AG09319 (cell line): ENCODE measurements at regions not wholly inside any gene's neighbourhood (a gene's known extent, or its start where the extent isn't known, plus 50 kb on each side); places are given as distances from the start of the nearest gene placed in this dataset.

Source experiments
- DNase-seq: peaks from one replicate; pipeline ENCODE4 v3.0.0-alpha.2; 2010; ENCODE audit warnings: low read depth; ENCODE audit errors: extremely low read depth
- TF ChIP-seq, protein P1 (sequence below): IDR thresholded peaks from 2 replicates; pipeline ENCODE4 v1.5.1; 2011; ENCODE audit warnings: low read depth, mild to moderate bottlenecking, inconsistent platforms, low read length, moderate library complexity

GRCh38 chr2:67570611-67571010 is 173.5 kb downstream of the ETAA1 start:
- TF ChIP-seq, protein P1, sequence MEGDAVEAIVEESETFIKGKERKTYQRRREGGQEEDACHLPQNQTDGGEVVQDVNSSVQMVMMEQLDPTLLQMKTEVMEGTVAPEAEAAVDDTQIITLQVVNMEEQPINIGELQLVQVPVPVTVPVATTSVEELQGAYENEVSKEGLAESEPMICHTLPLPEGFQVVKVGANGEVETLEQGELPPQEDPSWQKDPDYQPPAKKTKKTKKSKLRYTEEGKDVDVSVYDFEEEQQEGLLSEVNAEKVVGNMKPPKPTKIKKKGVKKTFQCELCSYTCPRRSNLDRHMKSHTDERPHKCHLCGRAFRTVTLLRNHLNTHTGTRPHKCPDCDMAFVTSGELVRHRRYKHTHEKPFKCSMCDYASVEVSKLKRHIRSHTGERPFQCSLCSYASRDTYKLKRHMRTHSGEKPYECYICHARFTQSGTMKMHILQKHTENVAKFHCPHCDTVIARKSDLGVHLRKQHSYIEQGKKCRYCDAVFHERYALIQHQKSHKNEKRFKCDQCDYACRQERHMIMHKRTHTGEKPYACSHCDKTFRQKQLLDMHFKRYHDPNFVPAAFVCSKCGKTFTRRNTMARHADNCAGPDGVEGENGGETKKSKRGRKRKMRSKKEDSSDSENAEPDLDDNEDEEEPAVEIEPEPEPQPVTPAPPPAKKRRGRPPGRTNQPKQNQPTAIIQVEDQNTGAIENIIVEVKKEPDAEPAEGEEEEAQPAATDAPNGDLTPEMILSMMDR, result no peak
- DNase-seq, result no peak

- TF ChIP-seq, protein P1, result no peak
- DNase-seq, result no peak
Measured at GRCh38 chr2:67571785-67572718, 174.9 kb downstream of the ETAA1 start.

- TF ChIP-seq, protein P1, result no peak
- no peak for DNase-seq
Measured at GRCh38 chr2:67572721-67573435, 175.7 kb downstream of the ETAA1 start.

- TF ChIP-seq, protein P1, result no peak
- DNase-seq, result no peak
Measured at GRCh38 chr2:67574230-67574629, 177.1 kb downstream of the ETAA1 start.

- TF ChIP-seq, protein P1, result no peak
- DNase-seq, result no peak
Measured at GRCh38 chr2:67576226-67576625, 179.1 kb downstream of the ETAA1 start.

GRCh38 chr2:67576991-67577390 is 179.9 kb downstream of the ETAA1 start:
- TF ChIP-seq, protein P1, result no peak
- DNase-seq, result no peak

- no peak for DNase-seq
- TF ChIP-seq, protein P1, result no peak
Measured at GRCh38 chr2:67579216-67579615, 182.1 kb downstream of the ETAA1 start.
